Endothelial cell (in vitro differentiated cells): ENCODE measurements at regions not wholly inside any gene's neighbourhood (a gene's known extent, or its start where the extent isn't known, plus 50 kb on each side); places are given as distances from the start of the nearest gene placed in this dataset.

Source experiments
- DNase-seq: peaks from one replicate; pipeline ENCODE4 v3.0.0; 2021; ENCODE audit warnings: low spot score
- H3K27ac Mint-ChIP-seq: one replicate; pipeline ENCODE4 v1.8.0; 2021; ENCODE audit warnings: mixed read lengths, inconsistent platforms; ENCODE audit not compliant: unreplicated experiment
- H3K27me3 Mint-ChIP-seq: one replicate; pipeline ENCODE4 v1.8.0; 2021; ENCODE audit warnings: mild to moderate bottlenecking, moderate library complexity, mixed read lengths, inconsistent platforms; ENCODE audit not compliant: unreplicated experiment
- H3K36me3 Mint-ChIP-seq: one replicate; pipeline ENCODE4 v1.8.0; 2021; ENCODE audit warnings: mild to moderate bottlenecking, low read depth, mixed read lengths, inconsistent platforms; ENCODE audit not compliant: unreplicated experiment
- H3K4me1 Mint-ChIP-seq: one replicate; pipeline ENCODE4 v1.8.0; 2021; ENCODE audit warnings: mild to moderate bottlenecking, mixed read lengths, inconsistent platforms; ENCODE audit not compliant: unreplicated experiment
- H3K4me3 Mint-ChIP-seq: one replicate; pipeline ENCODE4 v1.8.0; 2021; ENCODE audit warnings: mild to moderate bottlenecking, mixed read lengths, inconsistent platforms; ENCODE audit not compliant: unreplicated experiment
- H3K9me3 Mint-ChIP-seq: one replicate; pipeline ENCODE4 v1.8.0; 2021; ENCODE audit warnings: mixed read lengths, inconsistent platforms; ENCODE audit not compliant: unreplicated experiment
- CTCF ChIP-seq: fragments of 200-600 bp; sonication (generic); IDR thresholded peaks from one replicate; pipeline ENCODE4 v1.5.0; 2021; ENCODE audit warnings: antibody characterized with exemption; ENCODE audit not compliant: unreplicated experiment

- no peak for TF ChIP-seq CTCF
Measured at GRCh38 chrX:13893826-13894225, 76.9 kb upstream of the GPM6B start.

GRCh38 chrX:13892856-13893255 lies 76.0 kb upstream of the GPM6B start:
- H3K9me3 Mint-ChIP-seq: no peaks in the 10 kb centered on the region
- no peaks in the 10 kb centered on the region for H3K27me3 Mint-ChIP-seq
- DNase-seq: no peak
- no peak for TF ChIP-seq CTCF
- peaks cover 10% of the 10 kb centered on the region for H3K4me1 Mint-ChIP-seq
- H3K36me3 Mint-ChIP-seq: no peaks in the 10 kb centered on the region
- no peak overlapping the region for H3K4me3 Mint-ChIP-seq
- H3K27ac Mint-ChIP-seq: no peak overlapping the region

More at GRCh38 chrX:13893826-13894225, 76.9 kb upstream of the GPM6B start:
- no peak overlapping the region for H3K4me3 Mint-ChIP-seq
- no peaks in the 10 kb centered on the region for H3K27me3 Mint-ChIP-seq
- no peaks in the 10 kb centered on the region for H3K36me3 Mint-ChIP-seq
- H3K4me1 Mint-ChIP-seq: peaks cover 7% of the 10 kb centered on the region
- no peak overlapping the region for H3K27ac Mint-ChIP-seq
- no peak for DNase-seq
- no peaks in the 10 kb centered on the region for H3K9me3 Mint-ChIP-seq

- Mint-ChIP-seq H3K27ac (no peak overlapping the region), H3K4me3 (no peak overlapping the region), H3K27me3 (no peaks in the 10 kb centered on the region), H3K9me3 (no peaks in the 10 kb centered on the region), H3K36me3 (no peaks in the 10 kb centered on the region), H3K4me1 (peaks cover 10% of the 10 kb centered on the region)
- no peak for DNase-seq
- TF ChIP-seq CTCF: no peak
Measured at GRCh38 chrX:13891377-13892140, 74.7 kb upstream of the GPM6B start.

- Mint-ChIP-seq H3K4me3 (no peak overlapping the region), H3K4me1 (peaks cover 10% of the 10 kb centered on the region), H3K27ac (no peak overlapping the region), H3K9me3 (no peaks in the 10 kb centered on the region), H3K27me3 (no peaks in the 10 kb centered on the region), H3K36me3 (no peaks in the 10 kb centered on the region)
- TF ChIP-seq CTCF: no peak
- no peak for DNase-seq
Measured at GRCh38 chrX:13890806-13891205, 73.9 kb upstream of the GPM6B start.

GRCh38 chrX:13888284-13888683 lies 71.4 kb upstream of the GPM6B start:
- H3K36me3 Mint-ChIP-seq: no peaks in the 10 kb centered on the region
- H3K9me3 Mint-ChIP-seq: no peaks in the 10 kb centered on the region
- H3K4me1 Mint-ChIP-seq: peaks cover 10% of the 10 kb centered on the region
- H3K27me3 Mint-ChIP-seq: no peaks in the 10 kb centered on the region
- H3K27ac Mint-ChIP-seq: no peak overlapping the region
- no peak overlapping the region for H3K4me3 Mint-ChIP-seq
- no peak for TF ChIP-seq CTCF
- DNase-seq: no peak
